Right atrium auricular region (tissue), 2 donors: ENCODE measurements at regions not wholly inside any gene's neighbourhood (a gene's known extent, or its start where the extent isn't known, plus 50 kb on each side); places are given as distances from the start of the nearest gene placed in this dataset.

ENCODE experiments used
- DNase-seq: peaks from one replicate; pipeline ENCODE4 v3.0.0-alpha.2; 2019; ENCODE audit warnings: low spot score
- H3K27ac ChIP-seq, 2 donors: fragments of 200-600 bp; sonication (generic); 1 replicate in 1 of 2; 2 replicates in 1 of 2; pipeline ENCODE4 v1.5.1; 2016 to 2019
- H3K27me3 ChIP-seq, 2 donors: fragments of 200-600 bp; sonication (generic); one replicate each; pipeline versions ENCODE4 v1.5.1 to v1.6.0; 2017 to 2019
- H3K36me3 ChIP-seq: fragments of 200-600 bp; sonication (generic); one replicate; pipeline ENCODE4 v1.5.1; 2016
- H3K4me1 ChIP-seq, 2 donors: fragments of 200-600 bp; sonication (generic); one replicate each; pipeline versions ENCODE4 v1.5.1 to v1.6.0; 2017 to 2019
- H3K4me3 ChIP-seq, 2 donors: fragments of 200-600 bp; sonication (generic); 1 replicate in 1 of 2; 2 replicates in 1 of 2; pipeline ENCODE4 v1.5.1; 2017 to 2019; ENCODE audit warnings: mild to moderate bottlenecking in 1 of 2, moderate library complexity in 1 of 2
- H3K9me3 ChIP-seq, 2 donors: fragments of 200-600 bp; sonication (generic); one replicate each; pipeline ENCODE4 v1.5.1; 2019
- TF ChIP-seq, protein P1 (sequence below), 2 donors: fragments of 200-600 bp; sonication (generic); IDR thresholded peaks; one replicate each; pipeline ENCODE4 v1.5.1; 2019; ENCODE audit warnings: antibody characterized with exemption in 2 of 2

- Histone ChIP-seq H3K27me3 (no peaks in the 10 kb centered on the region), H3K27ac (peak overlapping the region; percentile 13 to 57), H3K36me3 (no peaks in the 10 kb centered on the region), H3K4me3 (no peak overlapping the region), H3K9me3 (no peaks in the 10 kb centered on the region), H3K4me1 (peaks cover 0 to 26% of the 10 kb centered on the region in 2 donors)
- DNase-seq, result no peak
- TF ChIP-seq, protein P1, sequence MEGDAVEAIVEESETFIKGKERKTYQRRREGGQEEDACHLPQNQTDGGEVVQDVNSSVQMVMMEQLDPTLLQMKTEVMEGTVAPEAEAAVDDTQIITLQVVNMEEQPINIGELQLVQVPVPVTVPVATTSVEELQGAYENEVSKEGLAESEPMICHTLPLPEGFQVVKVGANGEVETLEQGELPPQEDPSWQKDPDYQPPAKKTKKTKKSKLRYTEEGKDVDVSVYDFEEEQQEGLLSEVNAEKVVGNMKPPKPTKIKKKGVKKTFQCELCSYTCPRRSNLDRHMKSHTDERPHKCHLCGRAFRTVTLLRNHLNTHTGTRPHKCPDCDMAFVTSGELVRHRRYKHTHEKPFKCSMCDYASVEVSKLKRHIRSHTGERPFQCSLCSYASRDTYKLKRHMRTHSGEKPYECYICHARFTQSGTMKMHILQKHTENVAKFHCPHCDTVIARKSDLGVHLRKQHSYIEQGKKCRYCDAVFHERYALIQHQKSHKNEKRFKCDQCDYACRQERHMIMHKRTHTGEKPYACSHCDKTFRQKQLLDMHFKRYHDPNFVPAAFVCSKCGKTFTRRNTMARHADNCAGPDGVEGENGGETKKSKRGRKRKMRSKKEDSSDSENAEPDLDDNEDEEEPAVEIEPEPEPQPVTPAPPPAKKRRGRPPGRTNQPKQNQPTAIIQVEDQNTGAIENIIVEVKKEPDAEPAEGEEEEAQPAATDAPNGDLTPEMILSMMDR (IDR thresholded peaks at IDR 0.05), result no peak
These were observed 125.2 kb downstream of the CEBPB start for GRCh38 chr20:50315586-50316551.

DNA sequence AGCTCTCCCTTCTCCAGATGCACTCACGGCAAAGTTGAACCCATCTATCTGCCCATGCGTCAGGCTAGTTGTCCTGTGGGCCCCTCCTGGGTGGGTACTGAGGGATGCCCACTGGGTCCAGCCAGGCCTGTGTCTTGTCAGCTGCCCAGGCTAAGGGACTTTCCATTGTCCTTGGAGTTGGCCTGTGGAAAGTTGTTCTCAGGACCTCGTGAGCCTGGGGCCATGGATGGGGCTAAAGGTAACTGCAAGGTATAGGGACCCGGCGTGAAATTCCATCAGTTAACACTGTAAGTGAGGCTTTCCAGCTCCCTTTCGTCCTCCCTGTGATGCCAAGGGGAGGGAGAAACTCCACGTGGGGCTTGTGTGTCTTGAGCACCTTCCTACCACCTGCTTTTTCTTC, 126.5 kb downstream of the CEBPB start:
- no peak overlapping the region for H3K4me3 ChIP-seq
- no peak for DNase-seq
- no peak overlapping the region for H3K27ac ChIP-seq
- H3K9me3 ChIP-seq, result no peaks in the 10 kb centered on the region
- H3K36me3 ChIP-seq, result no peaks in the 10 kb centered on the region
- TF ChIP-seq, protein P1 (IDR thresholded peaks at IDR 0.05), result no peak
- no peaks in the 10 kb centered on the region for H3K27me3 ChIP-seq
- H3K4me1 ChIP-seq, result peaks cover 0 to 34% of the 10 kb centered on the region in 2 donors

GRCh38 chr20:50317609-50318008, 127.0 kb downstream of the CEBPB start:
- H3K27ac ChIP-seq, result no peak overlapping the region
- H3K9me3 ChIP-seq, result no peaks in the 10 kb centered on the region
- DNase-seq, result no peak
- TF ChIP-seq, protein P1 (IDR thresholded peaks at IDR 0.05), result no peak
- H3K27me3 ChIP-seq, result no peaks in the 10 kb centered on the region
- H3K4me1 ChIP-seq, result peaks cover 0 to 31% of the 10 kb centered on the region in 2 donors
- H3K36me3 ChIP-seq, result no peaks in the 10 kb centered on the region
- no peak overlapping the region for H3K4me3 ChIP-seq

DNA sequence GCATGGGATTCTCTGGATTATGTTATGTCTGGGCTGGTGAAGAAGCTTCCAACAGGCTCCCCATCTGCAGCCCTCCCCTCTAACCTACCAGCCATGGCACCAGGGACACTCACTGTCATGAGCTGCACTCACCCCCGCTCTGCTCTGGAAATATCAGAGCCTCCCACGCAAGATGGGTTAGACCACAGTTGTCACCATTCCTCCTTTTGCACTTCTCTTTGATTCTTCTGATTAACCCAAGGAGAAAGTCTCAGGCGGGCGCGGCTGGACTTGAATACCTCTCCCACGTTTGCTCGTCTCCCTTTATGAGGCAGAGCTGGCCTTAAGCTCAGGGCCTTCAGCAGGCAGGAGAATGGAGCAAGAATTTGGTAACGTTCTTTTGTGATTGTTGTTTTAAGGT, 128.1 kb downstream of the CEBPB start:
- Histone ChIP-seq H3K4me1 (peaks cover 0 to 20% of the 10 kb centered on the region in 2 donors), H3K27ac (no peak overlapping the region), H3K9me3 (no peaks in the 10 kb centered on the region), H3K27me3 (no peaks in the 10 kb centered on the region), H3K4me3 (no peak overlapping the region), H3K36me3 (no peaks in the 10 kb centered on the region)
- TF ChIP-seq, protein P1 (IDR thresholded peaks at IDR 0.05), result no peak
- DNase-seq, result no peak

GRCh38 chr20:50320005-50320900, 129.6 kb downstream of the CEBPB start:
- H3K4me1 ChIP-seq, result peaks cover 0 to 16% of the 10 kb centered on the region in 2 donors
- H3K4me3 ChIP-seq, result no peak overlapping the region
- H3K27ac ChIP-seq, result peak overlapping the region in 1 of 2 donors; percentile 62
- TF ChIP-seq, protein P1 (IDR thresholded peaks at IDR 0.05), result no peak
- H3K27me3 ChIP-seq, result no peaks in the 10 kb centered on the region
- DNase-seq, result no peak
- H3K36me3 ChIP-seq, result no peaks in the 10 kb centered on the region
- no peaks in the 10 kb centered on the region for H3K9me3 ChIP-seq
